Ureter (tissue), 1 donor: ENCODE measurements at regions not wholly inside any gene's neighbourhood (a gene's known extent, or its start where the extent isn't known, plus 50 kb on each side); places are given as distances from the start of the nearest gene placed in this dataset.
"Not testable (repeated sequence)": the region's sequence is repeated elsewhere in the genome, so short reads cannot be mapped to it uniquely, and the experiment has no call there.

Experiments used
- DNase-seq: peaks from one replicate; pipeline ENCODE4 v3.0.0-alpha.2; 2020; ENCODE audit warnings: low spot score
- donor health status: DM: yes; HTN: yes; CAD: no.

DNA sequence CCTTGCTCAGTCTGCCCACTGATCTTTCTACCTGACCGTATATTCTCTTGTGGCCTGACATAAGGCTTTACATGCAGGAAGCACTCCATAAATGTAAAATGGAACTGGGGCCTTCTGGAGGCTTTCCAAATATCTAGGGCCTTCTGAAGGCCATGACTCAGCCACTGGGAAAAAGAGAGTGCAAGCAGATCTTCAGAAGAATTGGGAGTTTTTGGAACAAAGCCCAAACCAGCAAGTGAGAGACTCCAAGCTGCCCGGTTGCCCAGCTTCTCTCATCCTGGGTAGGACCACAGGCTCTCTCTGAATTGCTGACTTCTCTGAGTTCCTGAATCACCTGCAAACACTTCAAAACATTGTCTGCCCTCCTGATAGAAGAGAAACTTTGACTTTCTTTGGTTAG, 107.9 kb upstream of the BMAL1 start:
- no peak for DNase-seq

DNA sequence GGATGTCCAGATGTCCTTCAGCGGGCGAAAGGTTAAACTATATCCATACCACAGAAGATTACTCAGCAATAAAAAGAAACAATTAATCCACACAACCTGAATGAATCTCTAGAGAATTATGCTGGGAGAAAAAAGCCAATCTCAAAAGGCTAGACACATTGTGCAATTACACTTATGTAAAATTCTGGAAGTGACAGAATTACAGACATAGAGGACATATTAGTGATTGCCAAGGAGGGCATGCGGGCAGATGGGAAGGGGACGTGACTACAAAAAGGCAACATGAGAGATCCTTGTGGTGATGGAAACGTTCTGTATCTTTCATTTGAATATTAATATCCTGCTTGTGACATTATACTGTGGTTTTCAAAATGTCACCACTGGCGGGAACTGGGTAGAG, 103.5 kb upstream of the BMAL1 start:
- DNase-seq, result no peak

DNA sequence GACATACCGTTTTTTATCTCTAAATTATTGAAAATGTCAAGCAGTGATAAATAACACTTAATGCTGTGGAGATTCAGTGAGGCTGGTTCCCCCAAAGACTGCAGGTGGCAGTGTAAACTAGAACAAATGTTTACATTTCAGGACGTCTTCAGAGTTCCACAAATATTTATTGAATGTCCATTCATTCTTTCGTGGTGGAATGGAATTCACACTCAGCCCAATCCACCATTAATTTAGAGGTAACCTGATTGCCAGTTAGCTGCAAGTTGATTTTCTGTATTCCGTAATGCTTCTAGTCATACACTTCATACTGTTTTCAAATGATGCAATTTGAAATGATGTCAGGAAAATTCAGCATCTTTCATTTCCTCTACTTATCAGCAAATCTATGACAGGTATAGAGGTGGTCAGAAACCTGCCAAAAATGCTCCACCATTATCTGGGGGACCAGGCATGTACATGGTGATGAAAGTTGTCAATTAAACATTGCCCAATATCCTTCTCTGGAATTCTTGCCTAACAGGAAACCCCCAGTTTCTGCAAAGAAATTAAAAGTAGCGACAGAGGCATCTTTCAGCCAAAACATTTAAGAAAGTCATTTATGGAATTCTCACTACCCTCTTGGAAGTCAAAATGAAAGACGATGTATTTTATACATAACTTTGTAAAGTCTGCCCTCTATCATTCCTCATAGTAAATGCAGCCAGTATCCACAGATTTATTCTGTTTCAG, 94.3 kb upstream of the BMAL1 start:
- DNase-seq, result no peak

DNA sequence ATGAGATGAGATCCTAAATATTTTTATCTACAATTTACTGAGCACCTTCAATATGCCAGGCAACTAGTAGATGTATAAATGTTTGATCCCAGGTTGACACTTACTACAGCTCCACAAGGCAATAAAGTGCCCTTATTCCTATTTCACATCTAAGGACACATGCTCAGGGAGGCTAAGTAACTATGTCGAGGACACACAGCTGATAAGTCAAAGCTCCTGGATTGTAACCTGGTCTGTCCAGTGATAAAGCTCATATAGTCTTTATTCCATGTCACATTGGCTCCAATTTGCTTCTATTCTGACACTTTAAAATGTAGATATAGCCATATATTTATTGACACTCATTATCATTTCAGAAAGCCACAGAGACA, 93.8 kb upstream of the BMAL1 start:
- DNase-seq, result no peak

DNA sequence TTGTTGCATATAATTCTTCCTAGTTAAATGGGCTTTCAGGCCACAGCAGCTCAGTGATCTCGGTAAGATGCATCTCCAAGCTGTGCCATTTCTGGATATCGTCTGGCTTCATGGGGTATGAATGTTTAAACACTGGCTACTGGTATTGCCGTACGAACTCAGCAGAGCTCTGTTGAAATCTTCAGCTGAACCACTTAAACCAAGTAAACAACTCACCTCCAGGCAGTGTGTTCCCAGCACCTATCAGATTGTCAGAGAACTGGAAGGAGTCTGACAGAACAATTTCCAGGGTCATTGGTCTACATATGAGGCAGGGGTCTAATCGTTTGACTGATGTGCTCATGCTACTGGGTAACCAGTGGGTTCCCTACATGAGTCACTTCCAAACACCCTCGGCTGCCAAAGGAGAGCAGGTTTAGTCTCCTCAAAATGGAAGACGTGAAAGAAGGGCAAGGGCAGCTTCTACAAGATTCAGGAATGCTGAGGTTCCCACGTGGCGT, 93.2 kb upstream of the BMAL1 start:
- DNase-seq, result no peak

DNA sequence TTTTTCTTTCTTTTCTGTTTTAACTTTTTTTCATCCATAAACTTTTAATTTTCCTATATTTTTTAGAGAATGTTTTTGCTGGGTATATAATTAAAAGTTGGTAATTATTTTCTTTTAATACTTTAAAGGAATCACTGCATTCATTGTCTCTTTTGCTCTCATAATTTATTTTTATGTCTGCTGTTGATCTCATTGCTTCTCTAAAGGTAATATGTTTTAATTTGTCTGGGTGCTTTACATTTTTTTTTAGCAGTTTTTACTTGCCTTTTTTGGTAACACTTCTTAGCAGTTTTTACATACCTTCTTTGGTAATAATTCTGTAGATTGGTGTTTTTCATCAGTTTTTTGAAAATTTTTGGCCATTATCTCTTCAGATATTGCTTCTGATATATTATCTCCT, 89.4 kb upstream of the BMAL1 start:
- DNase-seq, result no peak

DNA sequence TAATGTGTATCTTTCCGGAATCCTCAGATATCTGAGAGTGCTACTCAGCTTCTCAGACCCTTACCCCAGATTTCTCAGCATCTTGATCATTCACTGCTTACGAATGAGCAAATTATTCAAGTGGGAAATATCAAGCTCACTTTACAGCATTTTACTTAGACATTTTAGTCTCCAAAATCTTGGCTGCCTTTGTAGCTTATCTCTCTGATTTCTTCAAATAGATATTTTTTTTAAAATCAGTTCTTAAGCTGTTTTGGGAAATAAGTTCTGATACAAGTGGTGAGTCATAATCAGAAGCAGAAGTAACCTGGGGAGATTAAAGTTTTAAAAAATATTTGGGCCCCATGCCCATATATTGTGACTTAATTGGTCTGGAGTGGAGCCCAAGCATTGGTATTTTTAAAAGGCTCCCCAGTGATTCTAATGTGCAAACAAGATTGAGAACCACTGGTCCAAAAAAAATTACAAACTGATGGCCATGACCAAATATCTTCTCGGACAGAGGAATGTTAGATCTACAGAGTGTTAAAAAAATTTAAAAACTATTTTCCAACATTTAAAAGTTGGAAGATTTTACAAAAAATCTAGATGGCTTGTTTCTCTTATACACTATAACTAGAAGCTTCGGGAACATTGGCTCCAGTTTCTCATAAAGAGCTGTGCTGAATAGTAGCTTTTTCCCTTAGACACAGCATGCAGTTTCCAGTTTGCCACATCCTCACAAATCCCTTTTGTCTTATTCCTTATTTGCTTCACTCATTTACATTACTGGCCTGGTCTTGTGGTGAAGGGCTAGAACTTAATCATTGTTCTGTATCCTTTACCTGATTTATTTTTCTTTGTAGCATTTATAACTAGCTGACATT, 87.8 kb upstream of the BMAL1 start:
- DNase-seq, result no peak

DNA sequence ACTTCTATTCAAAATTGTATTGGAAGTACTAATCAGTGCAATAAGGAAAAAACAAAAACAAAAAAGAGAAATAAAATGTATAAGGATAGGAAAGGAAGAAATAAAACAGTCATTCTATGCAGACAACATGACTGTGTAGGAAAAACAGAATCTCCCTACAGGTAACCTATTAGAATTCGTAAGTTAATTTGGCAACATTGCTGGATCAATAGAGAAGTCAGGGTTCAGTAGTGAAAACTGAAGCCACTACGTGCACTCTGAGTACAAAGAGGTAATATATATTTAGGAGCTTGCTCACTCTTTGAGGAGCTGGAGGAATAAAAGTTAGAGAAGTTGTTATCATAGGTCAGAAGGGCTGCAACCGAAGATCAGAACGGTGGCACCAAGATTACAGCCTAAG, 84.0 kb upstream of the BMAL1 start:
- DNase-seq, result no peak

DNA sequence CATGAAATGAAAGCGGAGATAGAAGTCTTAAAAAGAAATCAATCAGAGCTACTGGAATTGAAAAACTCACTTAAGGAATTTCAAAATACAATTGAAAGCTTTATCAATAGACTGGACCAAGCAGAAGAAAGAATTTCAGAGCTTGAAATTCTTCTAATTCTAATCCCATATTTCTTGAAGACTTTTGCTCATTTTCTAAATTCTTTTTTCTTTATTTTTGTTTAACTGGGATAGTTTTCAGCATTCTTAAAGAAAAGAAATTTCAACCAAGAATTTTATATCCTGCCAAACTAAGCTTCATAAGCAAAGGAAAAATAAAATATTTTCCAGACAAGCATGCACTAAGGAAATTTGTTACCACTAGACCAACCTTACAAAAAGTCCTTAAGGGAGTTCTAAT, 80.2 kb upstream of the BMAL1 start:
- DNase-seq, result not testable (repeated sequence)

DNA sequence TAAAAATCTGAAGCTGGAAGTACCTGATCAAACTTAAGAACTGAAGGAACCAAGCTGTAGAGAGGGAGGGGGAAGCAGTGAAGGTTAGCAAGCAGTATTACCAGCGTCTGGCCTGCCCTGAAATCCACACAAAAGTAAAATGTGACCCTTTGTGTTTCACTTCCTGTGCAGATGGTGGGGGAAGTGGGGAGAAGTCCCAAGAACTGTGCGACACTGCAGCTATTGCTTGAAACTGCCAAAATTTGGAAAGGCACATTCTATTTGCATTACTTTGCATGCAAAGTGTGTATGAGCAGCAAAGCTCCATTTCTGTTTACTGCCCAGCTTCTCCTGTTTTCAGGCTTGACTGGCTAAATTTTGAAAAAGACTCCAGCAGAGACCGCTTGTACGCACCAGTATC, 72.1 kb upstream of the BMAL1 start:
- no peak for DNase-seq

DNA sequence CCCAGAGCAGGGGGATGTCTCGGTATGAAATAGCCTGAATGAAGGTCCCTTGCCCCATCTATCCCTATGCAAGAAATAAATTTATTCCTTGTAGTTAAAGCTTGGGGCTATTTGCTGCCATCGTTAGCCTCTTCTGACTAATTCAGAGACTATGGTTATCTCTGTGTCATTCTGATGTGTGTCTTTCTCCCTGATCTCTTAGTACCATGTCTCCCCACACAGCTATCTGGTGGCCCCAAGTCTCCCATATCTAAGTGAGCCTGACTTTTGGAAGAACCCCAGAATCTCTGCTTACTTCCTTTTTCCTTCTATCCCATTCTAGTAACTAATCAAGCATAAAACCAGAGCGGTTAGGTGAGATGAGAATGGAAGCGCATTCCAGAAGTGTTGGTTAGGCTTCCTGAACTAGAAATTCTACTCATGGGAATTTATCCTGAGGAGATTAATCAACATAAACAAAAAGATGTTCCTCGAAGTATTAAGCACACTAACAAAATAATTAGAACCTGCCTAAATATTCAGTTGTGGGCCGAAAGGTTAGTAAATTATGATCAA, 71.4 kb upstream of the BMAL1 start:
- no peak for DNase-seq

DNA sequence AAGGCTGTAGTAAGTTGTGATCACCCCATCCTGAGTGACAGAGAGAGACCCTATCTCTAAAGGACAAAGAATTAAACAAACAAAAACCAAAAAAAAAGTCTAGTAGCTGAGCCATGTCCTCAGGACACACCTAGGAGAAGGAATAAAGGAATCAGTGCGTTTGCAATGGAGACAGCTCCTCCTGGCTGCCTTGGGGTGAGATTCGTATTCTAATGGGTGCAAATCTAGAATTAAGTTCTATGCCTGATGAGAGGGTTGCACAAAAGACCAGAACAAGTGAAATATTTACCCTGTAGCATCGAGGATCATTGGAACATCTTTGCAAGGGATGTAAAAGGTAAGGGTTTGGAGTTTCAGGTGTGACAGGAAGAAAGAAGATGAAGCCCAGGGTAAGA, 70.3 kb upstream of the BMAL1 start:
- DNase-seq, result no peak

DNA sequence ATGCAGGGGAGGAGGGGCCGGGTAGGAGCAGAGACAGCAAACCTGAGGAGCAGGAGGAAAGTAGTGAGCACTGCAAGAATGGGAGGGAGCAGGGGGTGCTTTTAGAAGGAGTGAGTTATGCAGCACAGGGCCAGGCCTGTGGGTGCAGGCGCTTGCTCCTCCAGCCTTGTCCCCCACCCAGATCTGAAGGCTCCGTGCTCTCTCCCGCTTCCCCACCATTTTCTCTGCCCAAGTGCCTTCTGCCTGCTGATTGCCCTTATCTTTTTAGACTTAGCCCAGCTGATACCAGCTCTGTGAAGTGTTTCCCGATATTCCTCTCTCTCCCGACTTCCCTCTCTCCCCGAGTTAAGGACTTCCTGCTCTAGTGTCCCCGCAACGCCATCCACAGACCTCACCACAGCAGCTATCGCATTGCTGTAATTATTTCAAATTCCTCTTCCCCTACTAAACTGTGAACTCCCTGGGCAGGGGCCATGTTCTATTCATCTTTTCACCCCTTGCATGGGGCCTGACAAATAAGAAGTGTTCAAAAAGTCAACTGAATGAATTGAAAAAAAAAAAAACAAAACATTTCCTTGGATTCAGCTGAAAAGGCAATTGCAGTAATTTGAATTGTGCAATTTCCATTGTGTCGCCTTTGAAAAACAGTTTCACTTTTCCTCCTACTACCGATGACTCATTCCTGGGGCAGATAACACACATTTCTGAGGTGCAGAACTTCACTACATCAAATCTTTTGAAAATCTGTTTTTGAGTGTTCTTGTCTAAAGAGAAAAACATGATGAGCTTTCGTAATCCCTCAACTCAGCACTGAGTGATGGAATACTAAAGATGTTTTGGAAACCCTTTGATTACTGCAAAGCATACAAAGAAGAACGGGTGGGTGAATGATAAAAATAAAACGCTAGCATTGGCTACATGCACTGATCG, 69.7 kb upstream of the BMAL1 start:
- no peak for DNase-seq

DNA sequence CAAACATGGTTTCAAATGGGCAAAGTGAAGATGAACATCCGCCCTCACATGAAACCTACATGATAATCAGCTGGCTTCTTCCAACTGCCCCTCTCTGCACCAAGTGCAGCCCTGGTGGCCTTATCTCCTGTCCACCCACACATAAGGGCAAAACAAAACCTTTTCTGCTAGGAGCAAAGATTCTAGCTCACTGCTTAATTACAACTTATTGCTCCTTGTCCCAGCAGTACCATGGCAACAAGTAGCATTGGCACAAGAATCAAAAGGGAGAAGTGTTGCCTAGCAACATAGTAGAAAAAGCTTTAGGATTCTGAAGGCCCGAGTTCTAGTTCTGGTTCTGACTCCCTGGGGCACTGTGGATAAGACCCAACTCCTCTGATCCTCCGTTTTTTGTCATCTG, 68.7 kb upstream of the BMAL1 start:
- DNase-seq, result no peak

DNA sequence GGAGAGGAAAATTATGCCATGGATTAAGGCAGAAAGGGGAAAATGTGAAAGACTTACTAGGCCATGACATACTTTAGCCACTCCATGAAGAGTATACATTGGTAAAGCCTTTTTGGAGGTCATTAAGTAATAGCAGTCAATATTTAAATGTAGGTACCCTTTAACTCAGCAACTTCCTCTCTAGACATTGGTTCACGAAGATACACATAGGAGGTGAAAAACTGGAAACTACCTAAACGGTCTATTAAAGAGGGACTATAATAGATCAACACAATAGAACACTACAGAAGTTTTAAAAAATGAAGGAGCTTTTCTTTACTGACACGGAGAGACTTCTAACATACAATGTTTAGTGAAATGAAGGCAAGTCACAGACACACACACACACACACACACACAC, 68.2 kb upstream of the BMAL1 start:
- no peak for DNase-seq

DNA sequence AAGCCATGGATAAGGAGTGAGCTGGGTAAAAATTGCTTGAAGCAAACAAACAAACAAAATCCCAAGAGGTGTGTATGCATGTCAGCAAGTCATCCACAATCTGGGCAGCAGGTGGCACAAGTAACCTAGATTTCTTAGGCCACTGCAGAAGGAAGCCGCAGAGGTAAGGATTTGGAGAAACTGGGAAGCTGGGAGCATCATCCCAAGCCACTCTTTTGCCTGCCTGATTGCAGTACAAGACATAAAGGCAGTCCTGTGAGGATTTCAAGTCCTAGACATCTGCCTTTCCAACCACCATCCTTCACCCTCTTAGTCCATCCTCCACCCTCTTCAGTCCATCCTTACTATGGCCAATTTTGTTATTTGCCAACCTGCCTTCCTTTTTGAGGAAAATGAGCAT, 67.2 kb upstream of the BMAL1 start:
- DNase-seq, result peak; percentile 58

DNA sequence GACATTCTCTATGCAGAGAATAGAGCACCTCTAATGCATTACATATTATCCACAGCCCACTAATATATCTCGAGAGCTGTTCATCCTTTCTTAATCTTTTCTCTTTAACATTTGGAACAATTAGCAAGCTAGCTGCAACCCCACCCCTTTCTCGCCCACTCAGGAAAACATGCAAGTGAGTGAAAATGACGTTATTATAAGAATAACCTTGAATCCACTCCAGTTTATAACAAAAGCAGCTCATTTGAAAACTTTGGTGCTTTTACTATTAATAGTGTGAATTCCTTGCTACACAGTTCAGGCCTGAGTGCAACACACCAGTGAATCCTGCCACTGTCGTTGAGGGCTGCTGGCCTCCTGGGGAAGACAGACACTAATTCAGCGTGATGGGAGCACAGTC, 63.3 kb upstream of the BMAL1 start:
- no peak for DNase-seq

DNA sequence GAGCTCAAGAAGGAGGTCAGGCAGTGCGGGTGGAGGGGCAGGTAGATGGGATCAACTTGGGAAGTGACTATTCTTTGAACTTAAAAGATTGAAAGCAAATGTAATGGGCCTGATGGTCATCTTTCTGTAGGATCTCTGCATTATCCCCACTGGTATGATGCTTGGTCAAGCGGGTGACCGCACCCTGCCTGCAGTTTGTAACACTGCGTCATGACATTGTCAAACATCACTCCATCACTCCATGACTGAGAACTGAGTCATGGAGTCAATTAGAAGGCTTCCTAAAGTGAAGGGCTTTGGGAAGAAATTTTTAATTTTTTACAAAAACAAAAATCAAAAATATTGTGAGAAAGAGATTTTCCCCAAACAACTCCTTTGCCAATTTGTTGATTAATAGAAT, 62.4 kb upstream of the BMAL1 start:
- no peak for DNase-seq

DNA sequence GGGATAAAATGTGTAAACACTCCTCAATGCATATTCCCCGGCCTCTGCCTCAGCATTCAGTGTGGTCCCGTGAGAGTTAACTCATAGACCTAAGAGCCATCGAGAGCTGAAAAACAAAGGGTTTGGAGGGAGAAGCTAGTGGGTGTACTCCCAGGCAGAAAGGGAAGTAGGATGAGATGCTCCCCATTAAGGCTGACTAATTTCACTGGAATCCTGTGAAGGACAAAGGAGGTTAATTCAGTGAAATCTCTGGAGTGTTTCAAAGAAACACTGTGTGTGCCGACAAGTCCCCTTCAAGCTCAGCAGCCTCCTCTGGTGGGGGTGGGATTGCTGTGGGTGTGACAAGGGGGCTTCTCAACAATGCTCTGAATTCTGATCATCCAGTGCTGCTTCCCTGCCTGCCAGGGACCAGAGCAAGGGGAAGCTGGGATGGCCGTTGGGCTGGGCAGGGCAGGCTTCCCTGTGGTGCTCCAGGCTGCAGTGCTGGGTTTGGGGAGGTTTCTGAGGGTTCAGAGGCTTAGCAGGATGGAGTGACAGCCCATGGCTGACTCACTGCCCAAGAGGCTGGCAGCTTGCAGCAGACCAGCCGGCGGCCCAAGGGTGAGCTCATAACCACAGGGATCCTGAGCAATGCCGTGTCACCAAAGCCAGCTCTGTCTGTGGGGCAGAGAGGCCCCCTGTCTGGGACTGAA, 61.4 kb upstream of the BMAL1 start:
- DNase-seq, result no peak

DNA sequence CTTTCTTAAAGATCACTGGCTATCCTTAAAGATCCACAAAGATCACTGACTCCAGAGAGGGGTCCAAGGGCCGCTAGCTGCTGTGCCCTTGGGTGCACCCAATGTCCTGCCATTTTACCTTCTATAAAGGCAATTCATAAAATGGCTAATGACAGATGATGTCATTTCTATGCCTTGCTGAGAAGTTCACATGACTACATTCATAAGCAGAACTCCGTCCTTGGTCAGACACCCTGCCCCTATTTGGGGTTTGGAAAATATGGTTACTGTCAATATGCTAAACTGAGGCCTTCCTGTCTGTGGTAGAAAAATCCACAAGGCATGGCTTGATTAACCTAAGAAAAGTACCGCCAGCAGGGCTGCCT, 60.9 kb upstream of the BMAL1 start:
- no peak for DNase-seq

DNA sequence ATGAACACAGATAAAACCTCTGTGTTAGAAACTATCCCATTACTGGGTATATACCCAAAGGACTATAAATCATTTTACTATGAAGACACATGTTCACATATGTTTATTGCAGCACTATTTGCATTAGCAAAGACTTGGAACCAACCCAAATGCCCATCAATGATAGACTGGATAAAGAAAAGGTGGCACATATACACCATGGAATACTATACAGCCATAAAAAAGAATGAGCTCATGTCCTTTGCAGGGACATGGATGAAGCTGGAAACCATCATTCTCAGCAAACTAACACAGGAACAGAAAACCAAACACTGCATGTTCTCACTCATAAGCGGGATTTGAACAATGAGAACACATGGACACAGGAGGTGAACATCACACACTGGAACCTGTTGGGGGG, 58.9 kb upstream of the BMAL1 start:
- DNase-seq, result not testable (repeated sequence)
